Astrocyte of the spinal cord (primary cell): ENCODE measurements at regions not wholly inside any gene's neighbourhood (a gene's known extent, or its start where the extent isn't known, plus 50 kb on each side); places are given as distances from the start of the nearest gene placed in this dataset.

Source experiments
- DNase-seq: peaks from one replicate; pipeline ENCODE4 v3.0.0; 2011; ENCODE audit warnings: low read depth, low spot score
- H3K4me3 ChIP-seq: 2 replicates; pipeline ENCODE4 v1.5.1; 2011; ENCODE audit warnings: low read depth, mild to moderate bottlenecking, low read length, moderate library complexity
- in situ Hi-C: cut with HindIII; loops from 2 replicates; pipeline ENCODE4 v1.10.0; 2017; ENCODE audit warnings: low sequenced_read_pairs
- TF ChIP-seq, protein P1 (sequence below): IDR thresholded peaks from 2 replicates; pipeline ENCODE4 v1.5.1; 2012; ENCODE audit warnings: low read depth, mild to moderate bottlenecking, low read length, inconsistent platforms

DNA sequence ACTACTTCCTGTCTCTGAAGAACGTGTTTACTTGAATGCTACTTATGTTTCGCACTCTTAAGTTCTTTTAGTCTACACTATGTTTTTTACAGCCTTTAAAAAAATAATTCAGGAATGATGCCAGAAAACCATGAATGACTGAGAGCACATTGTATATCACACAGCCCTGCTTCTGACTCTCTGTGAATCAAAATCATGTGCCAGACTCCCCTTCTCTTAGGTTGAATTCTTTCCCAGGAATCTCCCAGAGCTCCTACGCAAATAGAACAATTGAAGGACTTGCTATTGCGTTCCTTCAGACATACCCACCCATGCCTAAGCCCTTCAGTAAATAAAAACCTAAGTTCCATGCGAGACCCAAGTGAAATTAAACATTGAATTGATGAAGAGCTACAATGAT lies 782.0 kb upstream of the ALCAM start:
- in situ Hi-C loops = no loop called here
- no peak overlapping the region for H3K4me3 ChIP-seq
- TF ChIP-seq, protein P1, sequence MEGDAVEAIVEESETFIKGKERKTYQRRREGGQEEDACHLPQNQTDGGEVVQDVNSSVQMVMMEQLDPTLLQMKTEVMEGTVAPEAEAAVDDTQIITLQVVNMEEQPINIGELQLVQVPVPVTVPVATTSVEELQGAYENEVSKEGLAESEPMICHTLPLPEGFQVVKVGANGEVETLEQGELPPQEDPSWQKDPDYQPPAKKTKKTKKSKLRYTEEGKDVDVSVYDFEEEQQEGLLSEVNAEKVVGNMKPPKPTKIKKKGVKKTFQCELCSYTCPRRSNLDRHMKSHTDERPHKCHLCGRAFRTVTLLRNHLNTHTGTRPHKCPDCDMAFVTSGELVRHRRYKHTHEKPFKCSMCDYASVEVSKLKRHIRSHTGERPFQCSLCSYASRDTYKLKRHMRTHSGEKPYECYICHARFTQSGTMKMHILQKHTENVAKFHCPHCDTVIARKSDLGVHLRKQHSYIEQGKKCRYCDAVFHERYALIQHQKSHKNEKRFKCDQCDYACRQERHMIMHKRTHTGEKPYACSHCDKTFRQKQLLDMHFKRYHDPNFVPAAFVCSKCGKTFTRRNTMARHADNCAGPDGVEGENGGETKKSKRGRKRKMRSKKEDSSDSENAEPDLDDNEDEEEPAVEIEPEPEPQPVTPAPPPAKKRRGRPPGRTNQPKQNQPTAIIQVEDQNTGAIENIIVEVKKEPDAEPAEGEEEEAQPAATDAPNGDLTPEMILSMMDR = no peak
- DNase-seq = no peak

DNA sequence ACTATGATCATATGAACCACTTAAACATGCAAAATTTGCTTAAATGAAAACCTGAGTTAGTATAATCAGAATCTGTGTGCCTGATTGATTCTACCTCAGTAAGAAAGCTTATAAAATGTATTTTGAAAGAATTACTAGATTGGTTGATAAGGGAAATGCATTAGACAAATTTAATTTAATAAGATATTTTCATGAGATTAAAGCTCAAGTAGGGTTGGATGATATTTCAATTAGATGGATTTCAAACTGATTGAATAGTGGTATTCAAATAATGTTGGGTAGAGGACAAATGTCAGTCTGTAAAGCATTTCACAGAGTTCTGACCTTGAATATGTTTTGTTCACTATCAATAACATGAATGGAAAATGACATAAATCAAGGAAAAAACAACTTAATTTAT lies 780.4 kb upstream of the ALCAM start:
- H3K4me3 ChIP-seq = no peak overlapping the region
- TF ChIP-seq, protein P1 = no peak
- in situ Hi-C loops = no loop called here
- DNase-seq = no peak

DNA sequence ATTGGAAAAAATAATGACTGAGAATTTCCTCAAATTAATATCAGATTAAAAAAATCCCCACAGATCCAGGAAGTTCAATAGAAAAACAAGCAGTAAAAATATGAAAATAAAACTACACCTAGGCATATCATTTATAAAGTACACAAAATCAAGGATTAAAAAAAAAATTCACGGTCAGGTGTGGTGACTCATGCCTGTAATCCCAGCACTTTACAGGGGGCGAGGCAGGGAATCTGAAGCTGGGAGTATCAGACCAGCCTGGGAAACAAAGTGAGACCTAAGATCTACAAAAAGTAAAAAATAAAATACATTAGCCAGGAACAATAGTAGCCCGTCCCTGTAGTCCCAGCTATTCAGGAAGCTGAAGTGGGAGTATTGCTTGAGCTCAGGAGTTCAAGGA lies 778.3 kb upstream of the ALCAM start:
- no peak for DNase-seq
- in situ Hi-C loops = no loop called here
- TF ChIP-seq, protein P1 = no peak
- no peak overlapping the region for H3K4me3 ChIP-seq

DNA sequence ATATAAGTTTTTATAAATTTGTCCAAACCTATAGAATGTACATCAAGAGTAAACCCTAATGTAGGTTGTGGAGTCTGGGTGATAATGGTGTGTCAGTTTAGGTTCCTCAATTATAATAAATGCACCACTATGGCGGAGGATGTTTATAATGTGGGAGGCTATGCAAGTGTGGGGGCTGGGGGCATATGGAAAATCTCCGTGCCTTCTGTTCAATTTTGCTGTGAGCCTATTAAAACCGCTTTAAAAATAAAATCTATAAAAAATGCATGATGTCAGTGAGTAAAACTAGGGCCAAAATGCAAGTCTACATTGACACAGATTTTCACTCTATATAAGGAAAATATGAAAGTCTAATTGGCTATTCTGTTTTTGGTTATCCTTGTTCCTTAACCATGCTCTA lies 774.9 kb upstream of the ALCAM start:
- no peak for DNase-seq
- TF ChIP-seq, protein P1 = no peak
- in situ Hi-C loops = no loop called here
- H3K4me3 ChIP-seq = no peak overlapping the region

DNA sequence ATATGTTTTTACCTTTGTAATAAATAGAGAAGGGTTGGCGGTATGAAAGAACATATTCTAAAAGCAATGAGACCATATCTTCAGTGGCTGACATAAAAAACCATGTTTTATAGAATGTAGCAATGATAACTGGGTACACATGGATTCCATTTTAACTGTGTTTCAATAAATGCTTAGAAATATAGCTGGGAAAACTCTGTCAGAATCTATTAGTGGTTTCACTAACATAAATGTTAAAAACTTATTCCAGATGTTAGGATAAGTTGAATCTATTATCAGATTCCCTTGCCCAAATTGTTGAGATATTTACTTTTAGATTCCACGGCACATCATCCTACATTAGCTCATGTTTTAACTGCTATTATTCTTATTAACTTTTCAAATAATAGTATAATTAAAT lies 772.2 kb upstream of the ALCAM start:
- no peak overlapping the region for H3K4me3 ChIP-seq
- no peak for DNase-seq
- in situ Hi-C loops = no loop called here
- TF ChIP-seq, protein P1 = no peak

DNA sequence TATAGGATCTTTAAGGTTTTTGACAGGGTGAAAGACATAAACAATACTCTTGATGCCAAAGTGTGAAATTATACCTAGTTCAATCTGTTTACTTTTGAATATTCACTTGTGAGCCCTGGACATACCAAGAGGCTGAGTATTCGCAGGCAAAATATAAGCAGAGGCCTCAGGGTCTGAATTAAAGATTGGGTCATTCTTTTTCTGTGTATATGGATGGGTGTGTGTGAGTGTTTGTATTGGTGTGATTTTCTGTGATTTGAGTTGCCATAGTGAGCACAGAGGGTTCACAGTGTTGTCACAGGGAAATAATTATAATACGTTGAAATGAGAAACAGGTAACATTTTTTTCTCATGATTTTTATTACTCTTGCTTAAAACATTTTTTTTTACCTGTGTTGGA lies 770.7 kb upstream of the ALCAM start:
- in situ Hi-C loops = no loop called here
- TF ChIP-seq, protein P1 = no peak
- DNase-seq = no peak
- H3K4me3 ChIP-seq = no peak overlapping the region

DNA sequence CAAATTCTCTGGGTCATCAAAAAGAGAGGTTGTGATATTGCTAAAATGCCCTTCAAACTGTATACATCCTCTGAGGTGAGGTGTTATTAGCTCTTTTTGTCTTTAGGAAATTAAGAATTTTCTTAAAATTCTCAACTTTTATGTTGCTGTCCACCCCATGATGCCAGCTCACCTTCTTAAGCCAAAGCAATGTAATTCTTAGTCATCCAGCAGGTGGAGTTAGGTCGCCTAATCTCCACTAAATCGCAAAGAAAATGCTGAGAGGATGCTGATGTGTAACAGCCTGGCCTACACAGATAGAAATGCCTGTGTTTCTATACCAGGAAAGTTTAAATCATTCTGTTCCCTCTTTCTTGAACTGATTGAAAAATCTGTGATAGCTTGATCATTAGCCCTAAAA lies 770.2 kb upstream of the ALCAM start:
- TF ChIP-seq, protein P1 = peak; percentile 59
- H3K4me3 ChIP-seq = no peak overlapping the region
- DNase-seq = peak; percentile 74
- in situ Hi-C loops = no loop called here
